ENCODE measurements at regions not wholly inside any gene's neighbourhood (a gene's known extent, or its start where the extent isn't known, plus 50 kb on each side); places are given as distances from the start of the nearest gene placed in this dataset.

GRCh38 chr13:99897076-99897440, 74.5 kb downstream of the ZIC5 start:
- no peak for DNase-seq
- no peaks in the 10 kb centered on the region for H3K36me3 Mint-ChIP-seq (ENCODE audit: low read depth)
- intact Hi-C loops (cut with micrococcal nuclease), result loop anchor here (5.0 kb wide), 4 partner anchors 60 to 240 kb away; partner anchors contain the start of gene ZIC5
- H3K4me1 Mint-ChIP-seq, result peaks cover 11% of the 10 kb centered on the region
- H3K27ac Mint-ChIP-seq, result no peak overlapping the region
- peaks cover 71% of the 10 kb centered on the region for H3K27me3 Mint-ChIP-seq
- H3K4me3 Mint-ChIP-seq, result no peak overlapping the region
- H3K9me3 Mint-ChIP-seq, result no peaks in the 10 kb centered on the region

- Mint-ChIP-seq H3K36me3 (ENCODE audit: low read depth) (no peaks in the 10 kb centered on the region), H3K4me3 (no peak overlapping the region), H3K9me3 (no peaks in the 10 kb centered on the region), H3K27ac (no peak overlapping the region), H3K27me3 (peaks cover 69% of the 10 kb centered on the region), H3K4me1 (peaks cover 11% of the 10 kb centered on the region)
- DNase-seq, result no peak
- intact Hi-C loops (cut with micrococcal nuclease), result loop anchor here (5.0 kb wide), 4 partner anchors 61 to 239 kb away; partner anchors contain the start of gene ZIC5
Measured at GRCh38 chr13:99896369-99897075, 75.0 kb downstream of the ZIC5 start.

- peak; percentile 67 for DNase-seq
- H3K27me3 Mint-ChIP-seq, result peaks cover 65% of the 10 kb centered on the region
- H3K36me3 Mint-ChIP-seq (ENCODE audit: low read depth), result no peaks in the 10 kb centered on the region
- H3K27ac Mint-ChIP-seq, result no peak overlapping the region
- intact Hi-C loops (cut with micrococcal nuclease), result loop anchor here (5.0 kb wide), 4 partner anchors 62 to 238 kb away; partner anchors contain the start of gene ZIC5
- peak overlapping the region; percentile 68 for H3K4me3 Mint-ChIP-seq
- H3K4me1 Mint-ChIP-seq, result peaks cover 11% of the 10 kb centered on the region
- no peaks in the 10 kb centered on the region for H3K9me3 Mint-ChIP-seq
Measured at GRCh38 chr13:99895444-99896368, 75.9 kb downstream of the ZIC5 start.

- Mint-ChIP-seq H3K36me3 (ENCODE audit: low read depth) (no peaks in the 10 kb centered on the region), H3K9me3 (no peaks in the 10 kb centered on the region), H3K4me1 (peaks cover 8% of the 10 kb centered on the region), H3K27ac (no peak overlapping the region), H3K4me3 (peak overlapping the region; percentile 68), H3K27me3 (peaks cover 61% of the 10 kb centered on the region)
- no peak for DNase-seq
- intact Hi-C loops (cut with micrococcal nuclease), result loop anchor here (5.0 kb wide), 4 partner anchors 62 to 238 kb away; partner anchors contain the start of gene ZIC5
Measured at GRCh38 chr13:99894840-99895443, 76.6 kb downstream of the ZIC5 start.

GRCh38 chr13:99894105-99894839, 77.3 kb downstream of the ZIC5 start:
- no peaks in the 10 kb centered on the region for H3K9me3 Mint-ChIP-seq
- peaks cover 62% of the 10 kb centered on the region for H3K27me3 Mint-ChIP-seq
- intact Hi-C loops (cut with micrococcal nuclease), result no loop called here
- DNase-seq, result no peak
- no peak overlapping the region for H3K27ac Mint-ChIP-seq
- H3K4me3 Mint-ChIP-seq, result peak overlapping the region; percentile 68
- H3K4me1 Mint-ChIP-seq, result peaks cover 8% of the 10 kb centered on the region
- no peaks in the 10 kb centered on the region for H3K36me3 Mint-ChIP-seq (ENCODE audit: low read depth)

- Mint-ChIP-seq H3K4me1 (peaks cover 8% of the 10 kb centered on the region), H3K36me3 (ENCODE audit: low read depth) (no peaks in the 10 kb centered on the region), H3K9me3 (no peaks in the 10 kb centered on the region), H3K4me3 (no peak overlapping the region), H3K27ac (no peak overlapping the region), H3K27me3 (peaks cover 56% of the 10 kb centered on the region)
- no peak for DNase-seq
- intact Hi-C loops (cut with micrococcal nuclease), result no loop called here
Measured at GRCh38 chr13:99893567-99893966, 78.0 kb downstream of the ZIC5 start.

- H3K4me1 Mint-ChIP-seq, result peaks cover 8% of the 10 kb centered on the region
- H3K27me3 Mint-ChIP-seq, result peaks cover 50% of the 10 kb centered on the region
- intact Hi-C loops (cut with micrococcal nuclease), result no loop called here
- no peak for DNase-seq
- H3K9me3 Mint-ChIP-seq, result no peaks in the 10 kb centered on the region
- no peaks in the 10 kb centered on the region for H3K36me3 Mint-ChIP-seq (ENCODE audit: low read depth)
- no peak overlapping the region for H3K4me3 Mint-ChIP-seq
- H3K27ac Mint-ChIP-seq, result no peak overlapping the region
Measured at GRCh38 chr13:99892866-99893504, 78.6 kb downstream of the ZIC5 start.

GRCh38 chr13:99892196-99892613, 79.4 kb downstream of the ZIC5 start:
- Mint-ChIP-seq H3K4me3 (no peak overlapping the region), H3K4me1 (peaks cover 8% of the 10 kb centered on the region), H3K36me3 (ENCODE audit: low read depth) (no peaks in the 10 kb centered on the region), H3K27ac (no peak overlapping the region), H3K27me3 (peaks cover 42% of the 10 kb centered on the region), H3K9me3 (no peaks in the 10 kb centered on the region)
- intact Hi-C loops (cut with micrococcal nuclease), result no loop called here
- no peak for DNase-seq

- H3K27me3 Mint-ChIP-seq, result peaks cover 11% of the 10 kb centered on the region
- DNase-seq, result no peak
- no peak overlapping the region for H3K4me3 Mint-ChIP-seq
- H3K36me3 Mint-ChIP-seq (ENCODE audit: low read depth), result no peaks in the 10 kb centered on the region
- H3K27ac Mint-ChIP-seq, result no peak overlapping the region
- no peaks in the 10 kb centered on the region for H3K4me1 Mint-ChIP-seq
- intact Hi-C loops (cut with micrococcal nuclease), result no loop called here
- H3K9me3 Mint-ChIP-seq, result no peaks in the 10 kb centered on the region
Measured at GRCh38 chr13:99886706-99887105, 84.9 kb downstream of the ZIC5 start.

- Mint-ChIP-seq H3K9me3 (no peaks in the 10 kb centered on the region), H3K4me3 (no peak overlapping the region), H3K36me3 (ENCODE audit: low read depth) (no peaks in the 10 kb centered on the region), H3K4me1 (no peaks in the 10 kb centered on the region), H3K27me3 (peaks cover 13% of the 10 kb centered on the region), H3K27ac (no peak overlapping the region)
- no peak for DNase-seq
- intact Hi-C loops (cut with micrococcal nuclease), result no loop called here
Measured at GRCh38 chr13:99884913-99885312, 86.7 kb downstream of the ZIC5 start.

- no peak overlapping the region for H3K27ac Mint-ChIP-seq
Measured at GRCh38 chr13:99883805-99884204, 87.8 kb downstream of the ZIC5 start.

GRCh38 chr13:99878921-99879610, 92.5 kb downstream of the ZIC5 start:
- Mint-ChIP-seq H3K4me1 (no peaks in the 10 kb centered on the region), H3K27ac (no peak overlapping the region), H3K27me3 (peaks cover 29% of the 10 kb centered on the region), H3K9me3 (no peaks in the 10 kb centered on the region), H3K36me3 (ENCODE audit: low read depth) (no peaks in the 10 kb centered on the region), H3K4me3 (no peak overlapping the region)
- intact Hi-C loops (cut with micrococcal nuclease), result no loop called here
- DNase-seq, result no peak

More at GRCh38 chr13:99883805-99884204, 87.8 kb downstream of the ZIC5 start:
- Mint-ChIP-seq H3K36me3 (ENCODE audit: low read depth) (no peaks in the 10 kb centered on the region), H3K4me3 (no peak overlapping the region), H3K9me3 (no peaks in the 10 kb centered on the region), H3K4me1 (no peaks in the 10 kb centered on the region), H3K27me3 (peaks cover 15% of the 10 kb centered on the region)
- no peak for DNase-seq
- intact Hi-C loops (cut with micrococcal nuclease), result no loop called here

Data from activated CD4-positive, alpha-beta T cell treated with anti-CD3 and anti-CD28 coated beads, Interleukin-2, amount 10 ng/mL, durations not matched to agents 24 days and 14 days (primary cell).